T-helper 17 cell (primary cell): ENCODE measurements at regions not wholly inside any gene's neighbourhood (a gene's known extent, or its start where the extent isn't known, plus 50 kb on each side); places are given as distances from the start of the nearest gene placed in this dataset.
"Not testable (repeated sequence)": the region's sequence is repeated elsewhere in the genome, so short reads cannot be mapped to it uniquely, and the experiment has no call there.

Experiments used
- ATAC-seq: fragments of 150-1000 bp; cut with Tn5 transposase; 2 replicates; pipeline ENCODE4 v1.10.0; 2021; ENCODE audit warnings: mild to moderate bottlenecking, moderate library complexity
- DNase-seq, 3 donors: peaks; one replicate each; pipeline versions ENCODE4 v3.0.0 to v3.0.0-alpha.2; 2020 to 2021
- H3K9me3 ChIP-seq: one replicate; pipeline ENCODE4 v1.7.0; 2013; ENCODE audit warnings: low read length, mild to moderate bottlenecking; ENCODE audit not compliant: control insufficient read depth, poor library complexity, severe bottlenecking
- H3K27ac Mint-ChIP-seq: one replicate; pipeline ENCODE4 v1.8.0; 2022; ENCODE audit warnings: mild to moderate bottlenecking, moderate library complexity, mixed read lengths
- H3K27me3 Mint-ChIP-seq: one replicate; pipeline ENCODE4 v1.8.0; 2022; ENCODE audit warnings: mixed read lengths
- H3K36me3 Mint-ChIP-seq: one replicate; pipeline ENCODE4 v1.8.0; 2022; ENCODE audit warnings: low read depth, mixed read lengths
- H3K4me1 Mint-ChIP-seq: one replicate; pipeline ENCODE4 v1.8.0; 2022; ENCODE audit warnings: mild to moderate bottlenecking, mixed read lengths
- H3K4me3 Mint-ChIP-seq: one replicate; pipeline ENCODE4 v1.8.0; 2022; ENCODE audit warnings: mild to moderate bottlenecking, moderate library complexity, mixed read lengths

- Mint-ChIP-seq H3K36me3 (no peaks in the 10 kb centered on the region), H3K4me1 (no peaks in the 10 kb centered on the region), H3K27ac (no peak overlapping the region), H3K27me3 (no peaks in the 10 kb centered on the region), H3K4me3 (no peak overlapping the region)
- DNase-seq: no peak
- no peaks in the 10 kb centered on the region for H3K9me3 ChIP-seq
- ATAC-seq: no peak
Measured at GRCh38 chr2:221726894-221727513, 154.9 kb upstream of the EPHA4 start.

GRCh38 chr2:221724631-221725203, 152.6 kb upstream of the EPHA4 start:
- DNase-seq (no peak), ATAC-seq (no peak)
- no peaks in the 10 kb centered on the region for H3K9me3 ChIP-seq
- Mint-ChIP-seq H3K4me3 (no peak overlapping the region), H3K4me1 (no peaks in the 10 kb centered on the region), H3K27me3 (no peaks in the 10 kb centered on the region), H3K27ac (no peak overlapping the region), H3K36me3 (no peaks in the 10 kb centered on the region)

GRCh38 chr2:221724117-221724516, 152.0 kb upstream of the EPHA4 start:
- ATAC-seq, H3K27me3 Mint-ChIP-seq, H3K36me3 Mint-ChIP-seq: not testable (repeated sequence)

GRCh38 chr2:221716426-221717303, 144.6 kb upstream of the EPHA4 start:
- Mint-ChIP-seq H3K27me3 (peaks cover 6% of the 10 kb centered on the region), H3K4me3 (no peak overlapping the region), H3K27ac (no peak overlapping the region), H3K36me3 (no peaks in the 10 kb centered on the region), H3K4me1 (no peaks in the 10 kb centered on the region)
- ATAC-seq (no peak), DNase-seq (no peak)
- no peaks in the 10 kb centered on the region for H3K9me3 ChIP-seq

More at GRCh38 chr2:221724117-221724516, 152.0 kb upstream of the EPHA4 start:
- H3K4me1 Mint-ChIP-seq, H3K27ac Mint-ChIP-seq, H3K9me3 ChIP-seq, DNase-seq, H3K4me3 Mint-ChIP-seq: not testable (repeated sequence)

GRCh38 chr2:221715523-221716247, 143.6 kb upstream of the EPHA4 start:
- DNase-seq (no peak), ATAC-seq (no peak)
- Mint-ChIP-seq H3K4me3 (no peak overlapping the region), H3K4me1 (no peaks in the 10 kb centered on the region), H3K27ac (no peak overlapping the region), H3K27me3 (peaks cover 12% of the 10 kb centered on the region), H3K36me3 (no peaks in the 10 kb centered on the region)
- no peaks in the 10 kb centered on the region for H3K9me3 ChIP-seq

GRCh38 chr2:221710744-221711143, 138.6 kb upstream of the EPHA4 start:
- no peaks in the 10 kb centered on the region for H3K9me3 ChIP-seq
- Mint-ChIP-seq H3K27me3 (peaks cover 8% of the 10 kb centered on the region), H3K4me1 (no peaks in the 10 kb centered on the region), H3K4me3 (no peak overlapping the region), H3K27ac (no peak overlapping the region), H3K36me3 (no peaks in the 10 kb centered on the region)
- ATAC-seq (no peak), DNase-seq (no peak)

- H3K9me3 ChIP-seq: no peaks in the 10 kb centered on the region
- no peak for ATAC-seq
- Mint-ChIP-seq H3K27ac (no peak overlapping the region), H3K4me1 (no peaks in the 10 kb centered on the region), H3K36me3 (no peaks in the 10 kb centered on the region), H3K4me3 (no peak overlapping the region), H3K27me3 (peaks cover 8% of the 10 kb centered on the region)
- no peak for DNase-seq
Measured at GRCh38 chr2:221708902-221709301, 136.8 kb upstream of the EPHA4 start.

GRCh38 chr2:221705185-221705877, 133.2 kb upstream of the EPHA4 start:
- Mint-ChIP-seq H3K27ac (no peak overlapping the region), H3K36me3 (no peaks in the 10 kb centered on the region), H3K4me1 (no peaks in the 10 kb centered on the region), H3K27me3 (no peaks in the 10 kb centered on the region), H3K4me3 (no peak overlapping the region)
- no peaks in the 10 kb centered on the region for H3K9me3 ChIP-seq
- DNase-seq (no peak), ATAC-seq (no peak)

GRCh38 chr2:221704442-221704841, 132.3 kb upstream of the EPHA4 start:
- ATAC-seq: no peak

GRCh38 chr2:221693365-221693764, 121.3 kb upstream of the EPHA4 start:
- no peaks in the 10 kb centered on the region for H3K4me1 Mint-ChIP-seq
- no peak for DNase-seq
- no peak overlapping the region for H3K27ac Mint-ChIP-seq
- H3K36me3 Mint-ChIP-seq: no peaks in the 10 kb centered on the region
- no peak for ATAC-seq
- no peaks in the 10 kb centered on the region for H3K27me3 Mint-ChIP-seq
- H3K9me3 ChIP-seq: no peaks in the 10 kb centered on the region
- H3K4me3 Mint-ChIP-seq: no peak overlapping the region

More at GRCh38 chr2:221704442-221704841, 132.3 kb upstream of the EPHA4 start:
- DNase-seq: no peak
- Mint-ChIP-seq H3K27me3 (no peaks in the 10 kb centered on the region), H3K4me3 (no peak overlapping the region), H3K27ac (no peak overlapping the region), H3K4me1 (no peaks in the 10 kb centered on the region), H3K36me3 (no peaks in the 10 kb centered on the region)
- no peaks in the 10 kb centered on the region for H3K9me3 ChIP-seq

- H3K27ac Mint-ChIP-seq: no peak overlapping the region
- no peaks in the 10 kb centered on the region for H3K4me1 Mint-ChIP-seq
- no peak for DNase-seq
- H3K36me3 Mint-ChIP-seq: no peaks in the 10 kb centered on the region
- no peaks in the 10 kb centered on the region for H3K9me3 ChIP-seq
- no peaks in the 10 kb centered on the region for H3K27me3 Mint-ChIP-seq
- no peak for ATAC-seq
- no peak overlapping the region for H3K4me3 Mint-ChIP-seq
Measured at GRCh38 chr2:221691571-221691970, 119.5 kb upstream of the EPHA4 start.

- no peaks in the 10 kb centered on the region for H3K27me3 Mint-ChIP-seq
- H3K4me1 Mint-ChIP-seq: no peaks in the 10 kb centered on the region
- H3K27ac Mint-ChIP-seq: no peak overlapping the region
- DNase-seq (no peak), ATAC-seq (no peak)
- no peaks in the 10 kb centered on the region for H3K9me3 ChIP-seq
- no peaks in the 10 kb centered on the region for H3K36me3 Mint-ChIP-seq
- H3K4me3 Mint-ChIP-seq: no peak overlapping the region
Measured at GRCh38 chr2:221689140-221689539, 117.0 kb upstream of the EPHA4 start.

- H3K9me3 ChIP-seq: no peaks in the 10 kb centered on the region
- peaks cover 5% of the 10 kb centered on the region for H3K27me3 Mint-ChIP-seq
- no peak overlapping the region for H3K27ac Mint-ChIP-seq
- H3K36me3 Mint-ChIP-seq: no peaks in the 10 kb centered on the region
- no peaks in the 10 kb centered on the region for H3K4me1 Mint-ChIP-seq
- DNase-seq (no peak), ATAC-seq (no peak)
- no peak overlapping the region for H3K4me3 Mint-ChIP-seq
Measured at GRCh38 chr2:221680548-221680947, 108.4 kb upstream of the EPHA4 start.
